ENCODE measurements at regions not wholly inside any gene's neighbourhood (a gene's known extent, or its start where the extent isn't known, plus 50 kb on each side); places are given as distances from the start of the nearest gene placed in this dataset.
"Not testable (repeated sequence)": the region's sequence is repeated elsewhere in the genome, so short reads cannot be mapped to it uniquely, and the experiment has no call there.

DNA sequence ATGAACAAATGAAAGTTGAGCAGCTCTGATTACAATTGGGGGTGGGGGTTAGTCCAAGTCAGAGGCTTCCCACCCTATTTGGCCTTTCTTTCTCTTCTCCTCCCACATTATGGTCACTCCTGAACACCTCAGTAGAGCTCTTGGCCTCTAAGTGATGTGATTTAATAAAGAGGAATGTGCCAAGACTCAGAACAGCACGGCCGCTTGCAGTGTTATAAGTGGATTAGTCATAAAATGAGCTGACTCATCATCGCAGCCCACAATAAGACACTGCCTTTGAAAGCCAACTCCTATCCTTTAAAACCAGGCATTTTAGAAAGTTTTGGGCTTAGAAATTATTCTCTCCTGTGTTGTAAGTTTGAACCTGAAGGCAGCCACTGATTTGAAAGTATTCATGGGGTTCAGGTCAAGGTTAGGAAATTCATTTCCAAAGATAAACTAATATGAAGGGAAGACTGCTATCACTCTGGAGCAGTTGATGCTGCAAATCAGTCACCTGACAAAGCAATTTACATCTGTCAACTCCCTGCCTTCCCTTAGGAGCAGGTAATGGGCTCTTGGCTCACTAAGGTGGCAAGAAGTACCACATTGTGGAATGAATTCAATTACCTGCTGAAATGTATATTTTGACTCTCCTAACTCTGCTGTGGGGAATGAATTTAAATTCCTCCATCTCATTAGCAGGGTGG, 283.6 kb upstream of the NMUR2 start:
- peak; percentile 84 for DNase-seq (ENCODE audit: low read depth)

DNA sequence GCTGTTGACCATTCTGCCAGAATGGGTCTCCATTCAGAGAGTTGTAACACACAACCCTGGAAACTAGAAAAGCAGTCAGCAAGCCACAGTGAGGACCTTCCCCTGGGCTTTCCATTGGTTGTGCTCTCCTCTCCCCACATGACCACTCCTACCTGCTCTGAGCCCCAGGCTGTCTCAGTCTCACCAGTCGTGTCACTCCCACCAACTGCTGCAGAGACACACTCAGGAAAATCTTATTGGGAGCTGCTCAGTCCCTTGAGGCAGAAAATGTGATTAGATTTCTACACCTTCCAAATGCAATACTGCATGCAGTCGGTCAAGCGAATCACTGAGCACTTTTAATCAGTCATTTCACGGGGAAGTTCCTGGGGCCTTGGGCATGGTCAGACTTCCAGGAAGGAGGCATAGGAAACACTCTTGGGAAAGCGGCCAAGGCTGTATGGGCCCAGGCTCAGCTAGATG, 284.2 kb upstream of the NMUR2 start:
- no peak for DNase-seq (ENCODE audit: low read depth)

DNA sequence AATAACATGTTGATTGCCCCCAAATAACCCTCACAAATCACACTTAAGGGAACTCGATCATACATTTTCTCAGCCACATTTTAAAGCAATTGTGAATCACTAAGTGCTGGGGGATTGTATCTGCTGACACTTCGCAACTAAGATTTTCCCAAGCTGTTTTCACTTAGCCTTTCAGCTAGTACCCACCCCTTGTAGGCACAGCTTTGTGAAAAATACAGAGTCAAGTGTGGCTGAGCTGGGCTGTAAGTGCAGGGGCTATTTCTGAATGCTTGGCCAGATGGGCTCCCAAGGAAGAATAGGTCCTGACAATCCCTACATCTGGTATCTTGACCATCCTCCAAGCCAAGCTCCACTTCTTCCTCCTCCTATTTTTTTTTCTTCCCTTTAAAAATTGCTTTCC, 289.2 kb upstream of the NMUR2 start:
- DNase-seq (ENCODE audit: low read depth) = no peak

DNA sequence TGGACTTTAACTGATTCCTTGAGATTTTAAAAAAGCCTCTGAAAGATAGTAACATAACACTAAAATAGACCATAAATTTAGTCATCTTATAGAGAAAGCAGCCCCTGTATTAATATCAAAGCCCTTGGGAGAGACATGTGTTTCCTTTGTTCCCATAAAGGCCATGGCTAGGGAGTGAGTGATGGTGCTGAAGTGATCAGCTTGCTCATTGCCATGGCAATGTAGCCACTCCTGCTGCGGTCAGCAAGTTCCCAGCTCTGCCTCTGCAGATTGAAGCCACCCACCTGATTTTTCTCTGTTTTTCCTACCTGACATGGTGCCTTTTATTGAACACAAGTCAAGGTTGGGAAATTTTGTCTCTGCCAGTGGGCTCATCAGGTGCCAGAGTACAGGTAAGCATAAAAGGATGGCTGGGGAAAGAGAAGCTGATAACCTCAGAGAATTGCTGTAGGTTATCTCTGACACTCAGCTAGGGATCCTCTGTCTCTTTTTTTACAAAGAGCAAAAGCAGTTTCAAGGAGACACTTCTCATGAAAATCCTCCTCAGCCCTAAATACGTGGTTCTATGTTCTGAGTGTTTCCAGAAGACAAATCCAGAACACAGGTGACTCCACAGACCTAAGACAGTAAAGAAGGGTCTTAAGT, 296.3 kb upstream of the NMUR2 start:
- DNase-seq (ENCODE audit: low read depth) = no peak

DNA sequence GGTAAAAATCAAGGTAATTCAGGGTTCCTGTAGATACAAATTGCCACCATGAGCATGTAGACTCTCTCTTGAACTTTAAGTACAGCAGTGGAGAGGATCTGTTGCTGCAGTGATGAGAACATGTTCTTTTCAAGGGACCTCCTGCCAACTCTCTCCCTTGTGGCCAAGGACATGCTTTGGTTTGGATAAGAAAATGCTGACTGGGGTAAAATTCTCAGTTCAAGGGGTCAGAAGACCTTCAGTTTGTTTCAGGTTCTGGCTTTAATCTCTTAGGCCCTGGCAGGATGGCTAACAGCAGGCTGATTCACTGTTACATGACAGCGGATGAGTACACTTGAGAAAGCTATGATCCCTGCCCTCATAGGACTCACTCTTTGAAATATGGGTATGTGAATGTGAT, 299.2 kb upstream of the NMUR2 start:
- no peak for DNase-seq (ENCODE audit: low read depth)

DNA sequence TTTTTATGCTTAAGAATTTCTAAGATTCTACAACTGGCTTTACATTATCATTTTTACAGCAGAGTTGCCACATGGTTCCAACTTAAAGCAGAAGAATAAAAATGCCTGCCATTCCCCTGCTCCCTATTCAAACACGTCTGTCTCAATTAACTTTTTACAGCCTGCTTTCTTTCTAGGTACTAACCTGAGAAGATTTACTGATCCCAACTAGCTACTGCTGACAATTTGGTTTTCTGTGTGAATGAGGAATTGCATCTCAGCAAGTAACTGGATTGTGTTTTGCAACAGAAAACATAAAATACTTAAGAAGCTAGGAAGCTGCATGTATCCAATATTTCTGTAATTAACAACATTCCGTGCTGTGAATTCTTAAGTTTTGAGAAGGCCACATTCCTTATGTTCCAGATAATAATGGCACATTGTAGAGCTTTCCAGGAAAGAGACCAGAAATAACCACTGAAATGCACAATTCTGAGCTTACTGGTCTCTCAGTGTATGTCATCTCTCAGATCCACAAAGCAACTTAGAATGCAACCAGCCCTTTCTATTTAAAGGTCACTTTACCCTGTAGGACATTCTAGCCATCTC, 306.8 kb upstream of the NMUR2 start:
- no peak for DNase-seq (ENCODE audit: low read depth)

DNA sequence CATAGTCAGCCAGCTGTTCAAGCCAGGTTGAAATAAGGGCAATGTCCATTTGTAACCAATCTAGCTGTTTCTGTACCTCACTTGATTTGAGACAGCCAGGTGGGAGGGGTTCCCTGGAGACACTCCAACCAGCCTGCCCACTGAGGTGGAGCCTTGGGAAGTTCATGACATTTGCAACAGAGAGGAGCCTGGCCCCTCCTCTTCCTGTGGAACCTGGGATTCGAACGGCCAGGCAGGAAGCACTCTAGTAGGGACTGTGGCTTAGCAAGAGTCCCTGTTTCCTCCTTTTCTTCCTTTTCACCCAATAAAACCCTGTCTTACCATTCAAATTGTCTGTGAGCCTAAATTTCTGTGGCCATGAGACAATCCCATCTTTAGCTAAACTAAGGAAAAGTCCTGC, 312.3 kb upstream of the NMUR2 start:
- DNase-seq (ENCODE audit: low read depth) = no peak

DNA sequence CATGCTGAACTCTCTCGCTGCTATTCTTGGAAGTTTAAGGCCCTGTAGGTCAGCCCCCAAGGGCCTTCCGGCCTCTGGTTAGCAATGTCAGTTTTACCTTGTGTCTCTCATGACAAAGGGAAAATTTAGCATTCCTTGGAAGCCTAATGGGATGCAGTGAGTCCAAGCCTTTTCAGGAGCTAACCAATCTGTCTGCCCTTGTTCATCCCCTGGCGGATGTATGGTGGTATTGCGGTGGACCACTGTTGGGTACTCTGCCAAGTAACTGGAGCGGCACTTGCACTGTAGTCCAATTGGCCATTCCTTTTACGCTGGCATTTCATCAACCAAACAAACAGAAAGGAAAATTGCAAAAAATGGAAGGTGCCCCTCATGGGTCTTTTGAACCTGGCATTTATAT, 318.4 kb upstream of the NMUR2 start:
- DNase-seq (ENCODE audit: low read depth) = no peak

DNA sequence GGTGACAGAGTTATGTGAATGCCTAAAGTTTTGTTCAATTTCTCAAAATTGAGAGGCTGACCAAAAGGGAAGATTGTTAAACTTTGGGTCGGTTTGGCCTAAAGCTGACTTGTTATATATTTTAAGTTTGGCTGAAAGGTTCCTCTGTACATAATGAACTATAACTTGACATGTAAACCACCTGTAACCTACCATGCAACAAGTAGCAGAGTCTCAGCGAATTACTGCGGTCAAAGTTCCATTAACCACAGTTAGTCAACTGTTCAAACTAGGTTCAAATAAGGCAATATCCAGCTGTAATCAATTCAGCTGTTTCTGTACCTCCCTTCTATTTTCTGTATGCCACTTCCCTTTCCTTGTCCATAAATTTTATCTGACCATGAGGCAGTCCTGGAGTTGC, 325.1 kb upstream of the NMUR2 start:
- DNase-seq (ENCODE audit: low read depth) = no peak

DNA sequence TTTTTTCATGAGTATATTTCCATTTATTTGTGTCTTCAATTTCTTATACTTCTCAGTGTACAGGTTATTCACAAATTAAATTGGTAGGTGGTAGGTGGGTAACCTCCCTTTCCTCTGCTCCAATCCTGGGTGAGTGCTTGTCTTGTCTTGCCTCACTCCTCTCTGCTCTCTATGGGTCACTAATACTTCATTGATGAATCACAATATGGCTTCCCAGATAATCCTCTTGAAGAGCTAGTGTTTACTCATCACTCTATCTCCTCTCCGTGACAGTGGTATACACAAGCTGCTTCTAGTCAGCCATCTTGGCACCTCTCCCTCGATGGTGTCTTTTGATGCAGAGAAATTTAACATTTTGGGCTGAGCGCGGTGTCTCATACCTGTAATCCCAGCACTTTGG, 331.8 kb upstream of the NMUR2 start:
- no peak for DNase-seq (ENCODE audit: low read depth)

DNA sequence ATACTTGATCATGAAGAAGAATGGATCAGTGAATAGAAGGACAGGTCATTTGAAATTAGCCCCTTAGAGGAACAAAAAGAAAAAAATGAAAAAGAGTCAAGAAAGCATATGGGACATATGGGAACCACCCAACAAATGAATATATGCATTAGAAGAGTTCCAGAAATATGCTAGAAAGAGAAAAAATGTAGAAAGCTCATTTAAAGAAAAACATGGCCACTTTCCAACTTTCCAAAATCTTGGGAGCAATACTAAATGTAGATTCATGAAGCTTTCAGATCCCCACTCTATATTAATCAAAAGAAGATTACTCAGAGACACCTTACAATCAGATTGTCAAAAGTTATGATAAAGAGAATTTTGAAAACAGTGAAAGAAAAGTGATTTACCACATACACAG, 334.8 kb upstream of the NMUR2 start:
- no peak for DNase-seq (ENCODE audit: low read depth)

DNA sequence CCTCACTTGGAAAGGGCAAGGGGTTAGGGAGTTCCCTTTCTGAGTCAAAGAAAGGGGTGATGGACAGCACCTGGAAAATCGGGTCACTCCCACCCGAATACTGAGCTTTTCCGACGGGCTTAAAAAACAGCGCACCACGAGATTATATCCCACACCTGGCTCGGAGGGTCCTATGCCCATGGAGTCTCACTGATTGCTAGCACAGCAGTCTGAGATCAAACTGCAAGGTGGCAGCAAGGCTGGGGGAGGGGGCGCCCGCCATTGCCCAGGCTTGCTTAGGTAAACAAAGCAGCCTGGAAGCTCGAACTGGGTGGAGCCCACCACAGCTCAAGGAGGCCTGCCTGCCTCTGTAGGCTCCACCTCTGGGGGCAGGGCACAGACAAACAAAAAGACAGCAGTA, 336.0 kb upstream of the NMUR2 start:
- DNase-seq (ENCODE audit: low read depth) = not testable (repeated sequence)

DNA sequence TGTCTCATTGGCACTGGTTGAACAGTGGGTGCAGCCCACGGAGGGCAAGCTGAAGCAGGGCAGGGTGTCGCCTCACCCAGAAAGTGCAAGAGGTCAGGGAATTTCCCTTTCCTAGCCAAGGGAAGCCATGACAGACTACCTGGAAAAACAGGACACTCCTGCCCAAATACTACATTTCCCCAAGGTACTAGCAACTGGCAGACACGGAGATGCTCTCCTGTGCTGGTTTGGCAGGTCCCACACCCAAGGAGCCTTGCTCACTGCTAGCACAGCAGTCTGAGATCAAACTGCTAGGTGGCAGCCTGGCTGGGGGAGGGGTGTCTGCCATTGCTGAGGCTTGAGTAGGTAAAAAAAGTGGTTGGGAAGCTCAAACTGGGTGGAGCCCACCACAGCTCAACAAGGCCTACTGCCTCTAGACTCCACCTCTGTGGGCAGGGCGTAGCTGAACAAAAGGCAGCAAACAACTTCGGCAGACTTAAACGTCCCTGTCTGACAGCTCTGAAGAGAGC, 382.7 kb upstream of the NMUR2 start:
- not testable (repeated sequence) for DNase-seq (ENCODE audit: low read depth)

DNA sequence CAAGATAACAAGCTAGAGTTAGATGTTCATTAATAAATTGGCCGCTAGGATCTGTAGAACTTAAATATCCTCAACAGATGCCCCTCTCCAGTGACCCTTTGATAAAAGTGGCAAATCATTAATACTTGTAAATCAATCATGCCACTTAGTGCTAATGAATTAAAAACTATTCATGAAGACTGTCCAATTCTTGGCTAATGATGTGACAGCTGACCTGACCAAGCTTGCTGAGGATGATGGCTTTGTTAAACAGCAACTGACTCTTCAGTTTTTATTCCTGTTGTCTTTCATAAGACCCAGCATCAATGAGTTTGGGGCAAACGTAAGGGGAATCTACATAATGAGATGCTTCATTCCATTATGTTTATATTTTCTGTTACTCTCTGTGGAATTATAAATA, 396.8 kb upstream of the NMUR2 start:
- no peak for DNase-seq (ENCODE audit: low read depth)

DNA sequence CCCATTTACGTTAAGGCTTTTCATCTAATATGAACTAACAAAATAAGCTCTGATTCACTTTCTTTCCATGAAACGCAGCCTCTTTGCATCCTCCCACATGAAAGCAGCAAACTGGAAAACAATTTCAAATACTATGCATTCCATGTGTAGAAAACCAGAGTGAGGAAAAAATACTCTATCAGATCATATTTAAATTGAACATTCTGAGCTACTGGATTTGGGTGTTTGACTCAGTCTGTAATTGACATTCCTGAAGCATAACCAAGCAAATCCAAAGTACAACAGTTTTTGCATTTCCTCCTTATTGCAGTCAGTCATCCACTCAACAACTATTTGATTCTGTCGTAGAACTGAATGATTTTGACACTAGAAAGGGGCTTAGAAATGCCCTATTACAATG, 399.1 kb upstream of the NMUR2 start:
- DNase-seq (ENCODE audit: low read depth) = no peak

DNA sequence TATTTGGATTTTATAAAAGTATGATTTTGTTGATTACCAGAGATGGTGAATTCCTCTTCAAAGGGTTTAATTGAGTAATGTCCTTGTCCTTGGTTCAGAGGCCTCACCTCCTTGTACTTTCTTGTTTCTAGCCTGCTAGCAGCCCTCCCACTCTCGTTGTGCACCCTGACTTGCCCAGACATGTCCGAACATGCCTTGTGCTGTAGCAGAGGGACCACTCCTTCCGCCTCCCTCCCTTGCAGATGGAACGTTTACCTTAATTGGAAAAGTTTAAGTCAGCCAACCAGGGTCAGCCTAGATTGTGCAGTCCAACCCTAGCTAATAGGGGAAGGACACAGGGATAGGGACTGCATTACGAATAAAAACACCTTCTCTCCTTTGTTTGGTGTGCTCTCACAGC, 406.9 kb upstream of the NMUR2 start:
- DNase-seq (ENCODE audit: low read depth) = peak; percentile 20

DNA sequence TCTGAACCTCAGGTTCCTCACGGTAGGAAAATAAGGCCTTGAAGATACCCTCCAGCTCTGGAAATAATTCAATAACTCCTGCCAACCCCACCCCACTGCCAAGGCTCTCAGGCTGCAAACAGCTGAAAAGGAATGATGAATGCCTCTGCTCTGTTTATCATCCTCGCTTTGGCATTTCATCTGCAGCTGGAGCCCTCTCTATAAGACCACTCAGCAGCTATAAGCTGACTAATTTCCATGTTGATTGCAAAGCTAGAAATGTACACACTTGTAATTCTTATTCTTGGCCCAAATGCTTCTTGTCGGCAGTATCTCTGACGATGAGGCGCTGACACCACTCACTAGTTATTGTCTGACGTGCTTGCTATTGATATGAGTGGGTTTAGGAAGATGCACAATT, 408.4 kb upstream of the NMUR2 start:
- DNase-seq (ENCODE audit: low read depth) = peak; percentile 7

DNA sequence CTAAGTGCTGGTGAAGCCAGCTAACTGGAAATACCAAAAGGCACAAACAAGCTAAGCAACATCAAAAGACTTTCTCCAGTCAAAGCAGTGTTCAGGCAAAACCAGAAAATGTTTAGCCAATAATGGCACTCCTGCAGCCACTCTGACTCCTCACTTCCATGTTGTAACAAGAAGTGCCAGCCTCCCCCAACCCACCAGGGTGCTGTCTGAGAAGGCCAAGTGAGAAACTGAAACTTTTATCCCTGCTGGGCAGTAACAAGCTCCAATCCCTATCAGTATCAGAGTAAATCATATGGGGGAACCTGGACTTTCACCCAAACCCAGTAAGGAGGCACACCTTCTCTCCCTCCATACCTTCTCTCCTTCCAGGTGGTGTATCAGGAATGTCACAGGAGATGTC, 414.8 kb upstream of the NMUR2 start:
- no peak for DNase-seq (ENCODE audit: low read depth)

DNA sequence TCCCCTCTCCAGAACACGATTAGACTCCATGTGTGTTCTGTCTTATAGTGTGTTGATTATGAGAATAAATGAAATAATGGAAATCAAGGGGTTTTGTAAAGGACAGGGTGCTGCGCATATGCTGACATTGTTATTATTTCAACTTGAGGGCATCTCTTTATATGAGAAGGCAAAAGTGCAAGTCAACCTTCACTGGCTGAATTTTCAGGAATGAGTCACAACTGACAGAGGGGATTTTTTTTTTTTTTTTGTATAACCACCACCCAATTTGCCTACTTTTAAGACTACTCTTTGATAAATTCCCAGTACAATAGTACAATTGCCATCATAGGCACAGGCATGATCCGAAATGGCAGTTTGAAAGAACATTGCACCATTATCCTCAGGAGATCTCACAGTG, 419.2 kb upstream of the NMUR2 start:
- no peak for DNase-seq (ENCODE audit: low read depth)

DNA sequence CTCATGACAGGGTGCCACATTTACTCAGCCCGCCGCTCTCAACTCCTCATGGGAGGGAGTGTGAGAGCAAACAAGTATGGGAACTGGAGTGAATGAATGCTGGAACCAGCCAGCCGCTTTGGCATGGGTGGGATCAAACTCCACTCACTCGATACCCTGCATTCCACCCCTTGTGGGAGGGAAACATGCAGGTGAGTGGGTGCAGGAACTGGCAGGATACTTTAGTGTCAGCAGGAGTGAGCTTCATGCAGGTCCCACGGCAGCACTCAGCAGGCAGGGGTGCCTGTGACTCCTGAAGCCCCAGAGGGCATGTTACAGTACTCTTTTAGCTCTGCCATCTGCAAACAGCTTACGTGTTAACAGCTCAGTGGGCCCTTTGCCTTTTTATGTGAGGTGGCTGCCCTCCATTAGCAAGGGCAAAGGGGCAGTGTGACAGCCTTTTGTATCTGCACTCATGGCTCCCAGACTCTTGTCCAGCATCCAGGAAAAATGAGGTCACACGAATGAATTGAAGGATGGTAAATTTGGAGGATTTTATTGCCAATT, 433.2 kb upstream of the NMUR2 start:
- DNase-seq (ENCODE audit: low read depth) = no peak

DNA sequence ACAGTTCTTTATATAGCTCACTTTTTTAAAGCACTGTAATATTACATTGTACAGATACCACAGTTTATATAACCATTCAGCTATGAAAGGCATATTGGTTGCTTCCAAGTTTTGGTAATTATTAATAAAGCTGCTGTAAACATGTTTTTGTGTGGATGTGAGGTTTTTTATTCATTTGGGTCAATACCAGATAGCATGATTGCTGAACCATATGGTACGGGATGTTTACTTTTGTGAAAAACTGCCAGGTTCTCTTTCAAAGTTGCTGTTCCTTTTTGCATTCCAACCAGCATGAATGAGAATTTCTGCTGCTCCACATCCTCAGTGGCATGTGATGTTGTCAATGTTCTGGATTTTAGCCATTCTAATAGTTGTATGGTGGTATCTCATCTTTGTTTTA, 439.6 kb upstream of the NMUR2 start:
- DNase-seq (ENCODE audit: low read depth) = no peak

DNA sequence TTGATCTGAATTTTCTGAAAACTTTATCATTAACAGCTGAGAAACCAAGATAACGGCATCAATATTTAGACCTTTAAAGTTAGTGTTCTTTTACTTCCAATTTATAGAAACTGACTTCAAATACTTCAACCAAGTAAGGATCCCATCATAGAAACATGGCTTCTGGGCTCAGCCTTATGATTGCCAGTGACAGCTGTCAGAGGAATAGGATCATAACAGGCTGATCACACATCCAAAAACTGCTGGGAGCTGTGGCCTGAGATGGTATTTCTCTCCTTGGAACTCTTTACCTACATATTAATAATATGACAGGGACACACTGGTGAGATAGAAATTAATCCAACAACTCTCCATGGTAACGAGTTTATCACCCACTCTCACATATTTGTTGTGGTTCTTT, 448.3 kb upstream of the NMUR2 start:
- DNase-seq (ENCODE audit: low read depth) = peak; percentile 79

Measured in myocyte (in vitro differentiated cells).